Fibroblast of lung (primary cell): ENCODE measurements at regions not wholly inside any gene's neighbourhood (a gene's known extent, or its start where the extent isn't known, plus 50 kb on each side); places are given as distances from the start of the nearest gene placed in this dataset.
A peak's percentile ranks its signal among the peaks of the same experiment; 100 is the strongest.
"Not testable (repeated sequence)": the region's sequence is repeated elsewhere in the genome, so short reads cannot be mapped to it uniquely, and the experiment has no call there.

ENCODE experiments used
- DNase-seq, 2 donors: peaks; one replicate each; pipeline versions ENCODE4 v3.0.0 to v3.0.0-alpha.2; 2010; ENCODE audit warnings: low read depth in 2 of 2
- H2AFZ ChIP-seq: 2 replicates; pipeline ENCODE4 v1.5.1; 2012; ENCODE audit warnings: low read length, control low read depth, inconsistent platforms
- H3K27ac ChIP-seq: 2 replicates; pipeline ENCODE4 v1.5.1; 2011; ENCODE audit warnings: low read length, control low read depth; ENCODE audit not compliant: insufficient read depth
- H3K27me3 ChIP-seq: 2 replicates; pipeline ENCODE4 v1.5.1; 2011; ENCODE audit warnings: mild to moderate bottlenecking, low read length; ENCODE audit not compliant: control insufficient read depth, insufficient read depth
- H3K36me3 ChIP-seq: 2 replicates; pipeline ENCODE4 v1.5.1; 2011; ENCODE audit warnings: low read length; ENCODE audit not compliant: control insufficient read depth, insufficient read depth
- H3K4me1 ChIP-seq: 2 replicates; pipeline ENCODE4 v1.5.1; 2011; ENCODE audit warnings: low read length; ENCODE audit not compliant: control insufficient read depth, insufficient read depth; ENCODE audit errors: extremely low read depth
- H3K4me2 ChIP-seq: 2 replicates; pipeline ENCODE4 v1.5.1; 2011; ENCODE audit warnings: low read length, control low read depth; ENCODE audit not compliant: insufficient read depth; ENCODE audit errors: extremely low read depth
- H3K4me3 ChIP-seq, 4 experiments: fragments of 200-600 bp in 1 of 4; sonication (generic) in 1 of 4; replicated peaks in 1 of 4; 2 replicates each; pipeline ENCODE4 v1.5.1; 2011 to 2016; ENCODE audit warnings: low read length in 4 of 4, low read depth in 3 of 4, mild to moderate bottlenecking in 3 of 4, control low read depth in 2 of 4, inconsistent platforms in 1 of 4, mixed read lengths in 1 of 4; ENCODE audit not compliant: insufficient read depth in 1 of 4; ENCODE audit errors: control extremely low read depth in 1 of 4
- H3K79me2 ChIP-seq: 2 replicates; pipeline ENCODE4 v1.5.1; 2012; ENCODE audit warnings: mild to moderate bottlenecking, low read length, inconsistent platforms; ENCODE audit not compliant: control insufficient read depth, insufficient read depth
- H3K9ac ChIP-seq: 2 replicates; pipeline ENCODE4 v1.5.1; 2011; ENCODE audit warnings: mild to moderate bottlenecking, low read length, control low read depth; ENCODE audit not compliant: insufficient read depth
- H3K9me3 ChIP-seq: 2 replicates; pipeline ENCODE4 v1.5.1; 2012; ENCODE audit warnings: low read depth, low read length; ENCODE audit not compliant: control insufficient read depth, insufficient read depth
- H4K20me1 ChIP-seq: 2 replicates; pipeline ENCODE4 v1.5.1; 2011; ENCODE audit warnings: low read length; ENCODE audit not compliant: control insufficient read depth, insufficient read depth; ENCODE audit errors: extremely low read depth
- EZH2 ChIP-seq: IDR thresholded peaks from 2 replicates; pipeline ENCODE4 v1.5.1; 2012; ENCODE audit warnings: low read length, control low read depth, mild to moderate bottlenecking; ENCODE audit errors: missing control alignments
- TF ChIP-seq, protein P1 (sequence below), 2 donors: IDR thresholded peaks in 1 of 2; conservative IDR thresholded peaks in 1 of 2; 1 replicate in 1 of 2; 2 replicates in 1 of 2; pipeline ENCODE4 v1.5.1; 2011 to 2012; ENCODE audit warnings: low read length in 2 of 2, control low read depth in 1 of 2, inconsistent platforms in 1 of 2, low read depth in 1 of 2, mild to moderate bottlenecking in 1 of 2

DNA sequence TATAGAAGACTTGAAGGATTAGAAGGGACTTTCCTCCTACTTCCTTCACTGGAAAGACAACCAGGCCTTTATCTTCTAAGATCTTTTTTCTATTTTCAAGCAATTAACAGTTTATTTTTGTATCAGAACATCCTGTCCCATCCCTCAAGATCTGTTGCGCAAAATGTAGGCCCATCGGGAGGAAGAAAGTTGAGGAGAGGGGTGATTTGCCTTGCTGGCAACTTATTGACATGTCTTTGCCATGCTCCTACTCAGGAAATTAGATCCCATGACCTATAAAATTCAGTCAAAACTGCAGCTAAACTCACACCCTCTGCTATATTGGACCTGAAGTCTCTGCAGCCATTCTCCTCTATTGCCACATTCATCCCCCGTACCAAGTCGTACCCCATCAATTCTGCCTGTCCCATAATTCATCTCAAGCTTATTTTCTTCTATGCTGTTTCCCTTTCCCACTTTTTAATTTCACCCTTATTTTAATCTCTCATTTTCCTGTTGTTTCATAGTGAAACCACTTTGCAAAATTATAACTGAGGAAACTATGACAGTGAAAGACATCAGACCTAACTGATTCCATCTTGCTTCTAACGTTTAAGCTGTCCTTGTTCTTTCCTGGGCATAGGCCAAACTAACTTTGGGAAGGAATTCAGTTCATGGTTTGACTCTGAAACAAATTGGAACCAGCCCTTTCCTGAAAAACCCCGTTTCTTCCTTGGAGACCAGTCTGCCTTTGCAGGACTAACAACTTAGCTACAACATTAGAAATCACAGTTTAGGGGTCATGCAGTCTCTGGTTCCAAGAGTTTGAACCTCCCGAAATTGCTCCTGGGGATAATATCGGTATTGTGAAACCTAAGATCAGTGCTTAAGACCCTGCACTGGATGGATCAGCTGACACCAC is 195.7 kb upstream of the PTBP2 start:
- H3K9ac ChIP-seq: no peak overlapping the region
- no peak overlapping the region for H3K4me3 ChIP-seq
- peak overlapping the region; percentile 23 for H2AFZ ChIP-seq
- H3K9me3 ChIP-seq: no peaks in the 10 kb centered on the region
- no peak for DNase-seq
- H3K36me3 ChIP-seq: no peaks in the 10 kb centered on the region
- TF ChIP-seq, protein P1, sequence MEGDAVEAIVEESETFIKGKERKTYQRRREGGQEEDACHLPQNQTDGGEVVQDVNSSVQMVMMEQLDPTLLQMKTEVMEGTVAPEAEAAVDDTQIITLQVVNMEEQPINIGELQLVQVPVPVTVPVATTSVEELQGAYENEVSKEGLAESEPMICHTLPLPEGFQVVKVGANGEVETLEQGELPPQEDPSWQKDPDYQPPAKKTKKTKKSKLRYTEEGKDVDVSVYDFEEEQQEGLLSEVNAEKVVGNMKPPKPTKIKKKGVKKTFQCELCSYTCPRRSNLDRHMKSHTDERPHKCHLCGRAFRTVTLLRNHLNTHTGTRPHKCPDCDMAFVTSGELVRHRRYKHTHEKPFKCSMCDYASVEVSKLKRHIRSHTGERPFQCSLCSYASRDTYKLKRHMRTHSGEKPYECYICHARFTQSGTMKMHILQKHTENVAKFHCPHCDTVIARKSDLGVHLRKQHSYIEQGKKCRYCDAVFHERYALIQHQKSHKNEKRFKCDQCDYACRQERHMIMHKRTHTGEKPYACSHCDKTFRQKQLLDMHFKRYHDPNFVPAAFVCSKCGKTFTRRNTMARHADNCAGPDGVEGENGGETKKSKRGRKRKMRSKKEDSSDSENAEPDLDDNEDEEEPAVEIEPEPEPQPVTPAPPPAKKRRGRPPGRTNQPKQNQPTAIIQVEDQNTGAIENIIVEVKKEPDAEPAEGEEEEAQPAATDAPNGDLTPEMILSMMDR (conservative IDR thresholded peaks at IDR 0.05 in 1 of 2, IDR thresholded peaks at IDR 0.05 in 1 of 2; ENCODE audit: low read depth in 1 of 2, low read length in 2 of 2): no peak
- TF ChIP-seq EZH2: no peak
- no peak overlapping the region for H3K4me2 ChIP-seq
- H3K4me1 ChIP-seq: no peaks in the 10 kb centered on the region
- no peak overlapping the region for H3K27ac ChIP-seq
- H3K27me3 ChIP-seq: no peaks in the 10 kb centered on the region
- no peaks in the 10 kb centered on the region for H3K79me2 ChIP-seq
- H4K20me1 ChIP-seq: no peaks in the 10 kb centered on the region

DNA sequence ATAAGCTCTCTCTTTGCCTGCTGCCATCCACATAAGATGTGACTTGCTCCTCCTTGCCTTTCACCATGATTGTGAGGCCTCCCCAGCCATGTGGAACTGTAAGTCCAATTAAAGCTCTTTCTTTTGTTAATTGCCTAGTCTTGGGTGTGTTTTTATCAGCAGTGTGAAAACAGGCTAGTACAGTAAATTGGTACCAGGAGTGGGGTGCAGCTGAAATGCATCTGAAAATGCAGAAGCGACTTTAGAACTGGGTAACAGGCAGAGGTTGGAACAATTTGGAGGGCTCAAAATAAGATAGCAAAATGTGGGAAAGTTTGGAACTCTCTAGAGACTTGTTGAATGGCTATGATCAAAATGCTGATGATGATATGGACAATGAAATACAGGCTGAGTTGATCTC is 192.9 kb upstream of the PTBP2 start:
- not testable (repeated sequence) for H3K4me2 ChIP-seq

DNA sequence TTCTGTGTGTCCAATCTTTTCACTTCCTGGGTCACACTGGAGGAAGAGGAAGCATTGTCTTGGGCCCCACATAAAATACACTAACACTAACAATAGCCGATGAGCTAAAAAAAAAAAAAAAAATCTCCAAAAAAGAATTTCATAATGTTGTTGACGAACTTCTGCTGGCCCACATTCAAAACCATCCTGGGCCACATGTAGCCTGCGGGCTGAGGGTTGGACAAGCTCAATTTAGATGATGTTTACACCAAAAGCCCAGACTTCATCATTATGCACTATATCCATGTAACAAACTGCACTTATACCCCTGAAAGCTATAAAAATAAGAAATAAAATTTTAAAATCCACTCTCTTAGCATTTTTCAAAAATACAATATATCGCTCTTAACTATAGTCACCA is 187.8 kb upstream of the PTBP2 start:
- no peaks in the 10 kb centered on the region for H3K36me3 ChIP-seq
- H3K27me3 ChIP-seq: no peaks in the 10 kb centered on the region
- H2AFZ ChIP-seq: no peak overlapping the region
- TF ChIP-seq EZH2: no peak
- TF ChIP-seq, protein P1 (conservative IDR thresholded peaks at IDR 0.05 in 1 of 2, IDR thresholded peaks at IDR 0.05 in 1 of 2; ENCODE audit: low read depth in 1 of 2, low read length in 2 of 2): no peak
- DNase-seq: peak in 1 of 2 donors; percentile 14
- H3K27ac ChIP-seq: no peak overlapping the region
- H3K79me2 ChIP-seq: no peaks in the 10 kb centered on the region
- peaks cover 9% of the 10 kb centered on the region for H3K4me1 ChIP-seq
- H4K20me1 ChIP-seq: no peaks in the 10 kb centered on the region
- no peak overlapping the region for H3K4me2 ChIP-seq
- no peaks in the 10 kb centered on the region for H3K9me3 ChIP-seq
- no peak overlapping the region for H3K4me3 ChIP-seq
- H3K9ac ChIP-seq: no peak overlapping the region

More for the DNA sequence above, 192.9 kb upstream of the PTBP2 start:
- H3K27me3 ChIP-seq, H3K79me2 ChIP-seq, H3K4me3 ChIP-seq, DNase-seq, H3K4me1 ChIP-seq, H3K9me3 ChIP-seq, H3K36me3 ChIP-seq, H3K27ac ChIP-seq, H3K9ac ChIP-seq, H4K20me1 ChIP-seq, H2AFZ ChIP-seq: not testable (repeated sequence)
